ENCODE measurements at regions not wholly inside any gene's neighbourhood (a gene's known extent, or its start where the extent isn't known, plus 50 kb on each side); places are given as distances from the start of the nearest gene placed in this dataset.

- no peak for TF ChIP-seq CTCF (IDR thresholded peaks at IDR 0.05)
Observed at GRCh38 chr4:175871774-175872405, 59.8 kb upstream of the GPM6A start.

DNA sequence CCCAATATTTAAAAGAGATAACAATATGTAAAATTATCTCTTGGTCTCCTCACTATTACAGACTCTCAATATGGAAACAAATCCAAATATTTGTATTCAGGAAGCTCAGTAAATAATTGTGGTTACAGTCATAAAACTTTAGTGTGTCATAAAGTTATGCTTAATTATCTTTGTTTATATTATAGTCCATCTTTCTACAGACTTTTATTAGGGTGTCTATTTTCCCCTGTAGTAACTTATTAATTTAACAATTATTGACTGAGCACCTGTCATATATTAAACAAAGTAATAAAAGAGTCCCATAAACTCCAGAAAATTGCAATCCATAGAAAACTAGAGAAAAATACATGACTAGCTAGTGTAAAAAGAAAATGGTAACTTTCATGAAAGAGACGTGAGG is 61.6 kb upstream of the GPM6A start:
- no peak for TF ChIP-seq CTCF (IDR thresholded peaks at IDR 0.05)

GRCh38 chr4:175874306-175874705 is 62.2 kb upstream of the GPM6A start:
- no peak for TF ChIP-seq CTCF (IDR thresholded peaks at IDR 0.05)

DNA sequence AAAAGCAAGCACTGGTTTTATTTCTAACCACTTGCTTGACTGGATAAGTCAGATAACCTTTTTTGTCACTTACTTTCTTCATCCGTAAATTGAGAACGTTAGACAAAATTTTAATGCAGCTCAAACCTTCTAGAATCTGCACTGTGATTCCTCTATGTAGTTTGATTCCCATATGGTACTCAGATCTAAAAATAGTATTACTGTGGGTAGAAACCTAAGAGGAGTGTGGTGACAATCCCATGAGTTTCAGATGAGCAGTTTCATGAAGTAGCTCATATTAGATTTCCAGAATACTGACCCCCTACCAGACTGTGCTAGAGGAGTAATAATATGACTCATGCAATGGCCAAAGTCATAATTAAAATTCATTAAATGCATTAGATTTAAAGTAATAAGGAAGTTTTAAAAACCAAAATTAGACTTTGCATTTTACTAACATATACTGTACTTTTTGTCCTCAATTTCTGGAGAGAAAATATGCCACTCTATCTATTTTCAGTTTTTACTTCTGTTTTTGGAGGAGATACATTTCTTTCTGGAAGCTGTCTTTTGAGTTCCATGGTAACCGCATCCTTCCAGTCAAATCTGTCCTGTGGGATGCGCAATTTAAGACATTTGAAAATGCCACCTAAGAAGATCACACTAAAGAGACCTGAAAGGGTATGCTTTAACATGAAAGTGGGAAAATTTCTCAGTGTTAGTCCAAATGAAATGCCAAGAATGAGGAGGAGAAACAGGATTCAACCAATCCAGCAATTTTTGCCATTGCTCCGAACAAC is 64.1 kb upstream of the GPM6A start:
- TF ChIP-seq CTCF (IDR thresholded peaks at IDR 0.05), result no peak

DNA sequence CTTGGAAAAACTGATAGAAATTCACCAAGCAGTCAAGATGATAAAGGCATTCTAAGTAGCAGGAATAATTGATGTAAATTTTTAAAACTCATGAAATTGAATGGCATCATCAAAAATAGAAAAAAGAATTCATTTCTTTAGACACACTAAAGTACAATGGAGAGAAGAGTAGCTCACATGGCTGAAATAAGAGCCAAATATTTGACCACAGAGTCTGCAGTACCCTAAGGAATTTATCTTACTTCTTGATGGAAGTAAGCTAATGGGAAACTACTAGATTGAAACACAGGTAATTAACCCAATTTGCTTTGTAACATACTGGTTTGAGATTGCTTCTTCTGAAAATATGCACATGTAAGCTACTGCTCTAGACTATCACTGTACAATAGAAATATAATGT is 70.8 kb upstream of the GPM6A start:
- TF ChIP-seq CTCF (IDR thresholded peaks at IDR 0.05), result no peak

GRCh38 chr4:175884048-175884447 is 72.0 kb upstream of the GPM6A start:
- TF ChIP-seq CTCF (IDR thresholded peaks at IDR 0.05), result no peak

DNA sequence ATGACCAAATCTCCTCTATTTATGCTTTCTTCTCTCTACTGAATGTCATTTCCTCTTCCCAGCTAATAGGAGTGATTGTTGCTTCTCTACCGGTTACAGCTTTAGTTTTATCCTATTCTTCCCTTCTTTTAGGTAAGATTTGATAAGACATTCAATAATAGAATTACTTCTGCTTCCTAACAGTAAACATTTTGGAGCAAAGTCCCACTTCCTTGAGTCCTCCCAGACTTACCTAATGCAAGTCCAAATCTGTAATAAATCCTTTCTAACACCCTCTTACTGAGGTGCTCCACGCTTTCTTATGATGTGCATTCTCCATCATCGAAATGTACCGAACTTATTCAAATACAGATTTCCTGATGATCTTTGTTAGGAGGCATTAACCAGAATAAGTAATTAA is 79.2 kb upstream of the GPM6A start:
- no peak for TF ChIP-seq CTCF (IDR thresholded peaks at IDR 0.05)

Data from LNCAP (cell line).